K562 (cell line): ENCODE measurements at regions not wholly inside any gene's neighbourhood (a gene's known extent, or its start where the extent isn't known, plus 50 kb on each side); places are given as distances from the start of the nearest gene placed in this dataset.

Source experiments
- ATAC-seq: fragments of 200-7000 bp; cut with Tn5 transposase; 3 replicates; pipeline ENCODE4 v1.9.1; 2020; ENCODE audit warnings: moderate library complexity
- BruUV-seq: library from RNA; stranded (reverse); fragments of 400-500 nt; replicated peaks from 2 replicates; lab custom pipeline; 2021; lab: Mats Ljungman, UMichigan
- CTCF ChIA-PET: fragments of 300-600 bp; formaldehyde crosslinking; extraction: SDS; loops from one replicate; lab custom pipeline; 2021; ENCODE audit warnings: low intra/inter-chr PET ratio; lab: Yijun Ruan, JAX
- POLR2A ChIA-PET: fragments of 300-600, 350-650 bp; sonication (Branson Sonifier 250); formaldehyde crosslinking; extraction: SDS; loops from one replicate; lab custom pipeline; 2021; ENCODE audit warnings: antibody characterized with exemption, inconsistent platforms; lab: Yijun Ruan, JAX
- DNase-seq, 4 experiments: peaks; one replicate each; pipeline versions ENCODE4 v3.0.0 to v3.0.0-alpha.2; 2011 to 2018; ENCODE audit warnings: low spot score in 3 of 4, mixed read lengths in 3 of 4; ENCODE audit errors: extremely low read depth in 1 of 4
- FAIRE-seq: peaks from 2 replicates; lab custom pipeline; 2011; peaks lifted over from hg19 to GRCh38; lab: Jason Lieb, UNC
- H2AFZ ChIP-seq: 2 replicates; pipeline ENCODE4 v1.6.0; 2011; ENCODE audit warnings: low read depth, low read length, control low read depth, inconsistent platforms
- H3K27ac ChIP-seq: fragments of 200-600 bp; 3 replicates; pipeline ENCODE4 v1.8.0; 2011; ENCODE audit warnings: low read depth, mild to moderate bottlenecking, control low read depth, inconsistent platforms, low read length, moderate library complexity, mixed read lengths; ENCODE audit errors: extremely low read depth
- H3K27me3 ChIP-seq, 2 experiments: fragments of 300-600 bp in 1 of 2; 2 replicates in 1 of 2; 3 replicates in 1 of 2; pipeline versions ENCODE4 v1.6.0 to v1.8.0; 2011; ENCODE audit warnings: inconsistent platforms in 2 of 2, low read length in 2 of 2, mild to moderate bottlenecking in 1 of 2, mixed read lengths in 1 of 2, moderate library complexity in 1 of 2; ENCODE audit not compliant: control insufficient read depth in 2 of 2, insufficient read depth in 2 of 2
- H3K36me3 ChIP-seq: fragments of 300-600 bp; 3 replicates; pipeline ENCODE4 v1.8.0; 2011; ENCODE audit warnings: mild to moderate bottlenecking, low read length, inconsistent platforms; ENCODE audit not compliant: control insufficient read depth, insufficient read depth
- H3K4me1 ChIP-seq, 2 experiments: fragments of 200-600 bp in 1 of 2; replicated peaks in 1 of 2; 2 replicates in 1 of 2; 3 replicates in 1 of 2; pipeline versions ENCODE4 v1.5.1 to v1.8.0; 2011; ENCODE audit warnings: inconsistent platforms in 2 of 2, low read length in 2 of 2, mild to moderate bottlenecking in 1 of 2, mixed read lengths in 1 of 2, moderate library complexity in 1 of 2; ENCODE audit not compliant: control insufficient read depth in 2 of 2, insufficient read depth in 2 of 2
- H3K4me2 ChIP-seq: 2 replicates; pipeline ENCODE4 v1.6.1; 2011; ENCODE audit warnings: low read length, control low read depth, inconsistent platforms, mixed read lengths; ENCODE audit not compliant: insufficient read depth
- H3K4me3 ChIP-seq: fragments of 200-600 bp; sonication (generic), shearing (Covaris generic); 2 replicates; pipeline ENCODE4 v1.5.1; 2016; ENCODE audit warnings: control low read depth, inconsistent platforms
- H3K79me2 ChIP-seq: fragments of 200-600 bp; 3 replicates; pipeline ENCODE4 v1.8.0; 2011; ENCODE audit warnings: low read length, inconsistent platforms; ENCODE audit not compliant: control insufficient read depth, insufficient read depth
- H3K9ac ChIP-seq, 2 experiments: 2 replicates each; pipeline versions ENCODE4 v1.6.0 to v1.6.1; 2011; ENCODE audit warnings: low read depth in 2 of 2, low read length in 2 of 2, control low read depth in 1 of 2, inconsistent platforms in 1 of 2, mild to moderate bottlenecking in 1 of 2, mixed read lengths in 1 of 2; ENCODE audit not compliant: insufficient read depth in 1 of 2
- H3K9me1 ChIP-seq: one replicate; pipeline ENCODE4 v1.6.0; 2011; ENCODE audit warnings: inconsistent platforms, mild to moderate bottlenecking, low read length, moderate library complexity; ENCODE audit not compliant: control insufficient read depth, insufficient read depth
- H3K9me3 ChIP-seq: replicated peaks from 2 replicates; pipeline ENCODE4 v1.5.1; 2011; ENCODE audit warnings: low read depth, low read length, inconsistent platforms; ENCODE audit not compliant: control insufficient read depth, insufficient read depth
- H4K20me1 ChIP-seq: replicated peaks from 2 replicates; pipeline ENCODE4 v1.6.1; 2011; ENCODE audit warnings: low read length, inconsistent platforms, mixed read lengths; ENCODE audit not compliant: control insufficient read depth, insufficient read depth
- EP300 ChIP-seq: IDR thresholded peaks from 2 replicates; pipeline ENCODE4 v1.6.1; 2012; ENCODE audit warnings: low read length, improper control_type of control experiment
- ID3 ChIP-seq, 2 experiments: fragments of 250-450 bp in 1 of 2; fragments of 450-650 bp in 1 of 2; sonication (Bioruptor Pico) in 1 of 2; IDR thresholded peaks; 2 replicates each; pipeline versions ENCODE4 v1.6.1 to v1.8.0; 2016 to 2021; ENCODE audit warnings: mild to moderate bottlenecking in 2 of 2, moderate library complexity in 2 of 2, missing compliant biosample characterization in 1 of 2, missing genetic modification characterization in 1 of 2
- MAZ ChIP-seq, 2 experiments: fragments of 450-650 bp in 1 of 2; sonication (generic) in 1 of 2; formaldehyde crosslinking; IDR thresholded peaks in 1 of 2; conservative IDR thresholded peaks in 1 of 2; 2 replicates each; pipeline versions ENCODE4 v1.4.0 to v1.5.0; 2020; ENCODE audit warnings: mild to moderate bottlenecking in 1 of 2, missing genetic modification reagents in 1 of 2
- POLR3G ChIP-seq: IDR thresholded peaks from 2 replicates; pipeline ENCODE4 v1.6.1; 2011; ENCODE audit not compliant: insufficient read length, insufficient replicate concordance; ENCODE audit errors: extremely low read depth
- SNIP1 ChIP-seq: fragments of 450-650 bp; IDR thresholded peaks from 2 replicates; pipeline ENCODE4 v1.7.1; 2017; ENCODE audit warnings: low read depth, mild to moderate bottlenecking
- SOX6 ChIP-seq: fragments of 450-650 bp; IDR thresholded peaks from 2 replicates; pipeline ENCODE4 v1.6.1; 2014; ENCODE audit warnings: mild to moderate bottlenecking
- UBTF ChIP-seq, 2 experiments: IDR thresholded peaks; 2 replicates each; pipeline ENCODE4 v1.6.1; 2012; ENCODE audit warnings: improper control_type of control experiment in 2 of 2, low read depth in 2 of 2, low read length in 2 of 2, borderline replicate concordance in 1 of 2
- ZBTB2 ChIP-seq: fragments of 450-650 bp; IDR thresholded peaks from 2 replicates; pipeline ENCODE4 v1.6.1; 2016; ENCODE audit warnings: antibody characterized with exemption
- whole genome bisulfite sequencing: fragments of 100-300 bp; shearing (Covaris generic); methylation state at CpG from one replicate; pipeline ENCODE4 v1.1.6; 2016; ENCODE audit warnings: low coverage, mixed read lengths; ENCODE audit not compliant: insufficient coverage; ENCODE audit errors: missing lambda C conversion rate; 5-methylcytosine and 5-hydroxymethylcytosine counted together
- in situ Hi-C: fragments of 300-500 bp; cut with MboI; formaldehyde crosslinking; loops from 4 replicates; pipeline ENCODE4 v1.15.0; 2018; ENCODE audit warnings: inconsistent platforms, mixed read lengths
- intact Hi-C: fragments of 100-400 bp; cut with micrococcal nuclease; formaldehyde crosslinking; loops from 2 replicates; pipeline ENCODE4 v1.14.2; 2022

GRCh38 chr3:107958146-107958545 is 132.7 kb downstream of the CD47 start:
- Histone ChIP-seq H4K20me1 (no peaks in the 10 kb centered on the region), H3K9ac (no peak overlapping the region), H3K9me3 (no peaks in the 10 kb centered on the region), H3K4me1 (peaks cover 0 to 2% of the 10 kb centered on the region in 2 experiments; a peak in 1 of 5 replicates), H2AFZ (no peak overlapping the region), H3K4me3 (no peak overlapping the region), H3K27me3 (no peaks in the 10 kb centered on the region), H3K27ac (no peak overlapping the region), H3K4me2 (no peak overlapping the region), H3K36me3 (no peaks in the 10 kb centered on the region), H3K79me2 (no peaks in the 10 kb centered on the region), H3K9me1 (no peaks in the 10 kb centered on the region)
- TF ChIP-seq POLR3G, result no peak
- TF ChIP-seq EP300, result no peak
- TF ChIP-seq ZBTB2, result no peak
- TF ChIP-seq SOX6, result no peak
- no peak for TF ChIP-seq MAZ (CRISPR knock-in tag; conservative IDR thresholded peaks at IDR 0.05 in 1 of 2, IDR thresholded peaks at IDR 0.05 in 1 of 2)
- no peak for TF ChIP-seq ID3 (CRISPR knock-in tag; IDR thresholded peaks at IDR 0.05)
- TF ChIP-seq ID3 (tag; IDR thresholded peaks at IDR 0.05), result no peak
- TF ChIP-seq SNIP1, result no peak
- no peak for TF ChIP-seq UBTF (IDR thresholded peaks at IDR 0.05; ENCODE audit: borderline replicate concordance in 1 of 2, low read depth in 2 of 2, low read length in 2 of 2)
- no peak for ATAC-seq
- ChIA-PET CTCF (no interaction called here), POLR2A (no interaction called here)
- BruUV-seq, result no TSS peak
- DNase-seq, result no peak
- 0% methylated on average over 1 of the region's 1 CpG for whole genome bisulfite sequencing
- intact Hi-C loops (no loop called here), in situ Hi-C loops (no loop called here)
- no peak for FAIRE-seq
